ENCODE measurements at regions not wholly inside any gene's neighbourhood (a gene's known extent, or its start where the extent isn't known, plus 50 kb on each side); places are given as distances from the start of the nearest gene placed in this dataset.

DNA sequence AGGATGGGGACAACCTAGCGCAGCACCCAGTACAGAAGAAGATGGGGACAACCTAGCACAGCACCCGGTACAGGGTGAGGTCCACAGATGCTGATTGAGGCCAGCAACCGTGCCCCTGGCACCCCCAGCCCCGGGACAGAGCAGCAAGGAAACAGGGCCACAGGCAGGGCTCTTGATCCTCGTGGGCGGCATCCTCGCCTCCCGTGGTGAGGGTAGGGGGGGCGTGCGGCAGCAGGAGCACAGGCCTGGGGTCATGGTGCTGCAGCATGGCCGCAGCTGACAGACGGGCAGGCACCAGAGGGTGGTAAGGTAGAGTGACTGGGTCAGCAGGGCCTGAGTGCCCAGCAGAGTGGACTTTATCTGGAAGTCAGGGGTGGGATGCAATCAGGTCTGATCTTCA, 89.5 kb downstream of the HMX1 start:
- TF ChIP-seq POLR2AphosphoS5 (IDR thresholded peaks at IDR 0.05; ENCODE audit: insufficient read depth, low read depth, low read length) (no peak), FOS (IDR thresholded peaks at IDR 0.05; ENCODE audit: borderline replicate concordance, insufficient read depth, low read length) (no peak), JUN (IDR thresholded peaks at IDR 0.05; ENCODE audit: borderline replicate concordance, insufficient read depth, insufficient read length, low read depth) (no peak), GATA2 (IDR thresholded peaks at IDR 0.05; ENCODE audit: insufficient read depth, insufficient read length, low read depth, low read length) (no peak), EZH2 (IDR thresholded peaks at IDR 0.05; ENCODE audit: borderline replicate concordance, low read depth, low read length, severe bottlenecking) (no peak)
- TF ChIP-seq, protein P1, sequence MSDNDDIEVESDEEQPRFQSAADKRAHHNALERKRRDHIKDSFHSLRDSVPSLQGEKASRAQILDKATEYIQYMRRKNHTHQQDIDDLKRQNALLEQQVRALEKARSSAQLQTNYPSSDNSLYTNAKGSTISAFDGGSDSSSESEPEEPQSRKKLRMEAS (IDR thresholded peaks at IDR 0.05; ENCODE audit: insufficient read depth, insufficient read length) = no peak
- Histone ChIP-seq H3K27ac (ENCODE audit: insufficient read depth, low read depth, low read length) (no peak overlapping the region), H3K9me1 (replicated peaks; ENCODE audit: control insufficient read depth, extremely low read depth, insufficient read depth, low read length) (no peaks in the 10 kb centered on the region), H3K9ac (replicated peaks; ENCODE audit: extremely low read depth, insufficient read depth, low read length) (no peak overlapping the region), H3K4me3 (replicated peaks in 1 of 3; ENCODE audit: insufficient read depth in 1 of 3, low read depth in 1 of 3, low read length in 3 of 3) (no peak overlapping the region), H3K4me2 (ENCODE audit: insufficient read depth, low read length) (no peak overlapping the region), H3K79me2 (ENCODE audit: control insufficient read depth, insufficient read depth, low read length) (no peaks in the 10 kb centered on the region), H4K20me1 (replicated peaks; ENCODE audit: control insufficient read depth, extremely low read depth, insufficient read depth, low read length) (no peaks in the 10 kb centered on the region), H3K36me3 (ENCODE audit: control insufficient read depth in 2 of 2, extremely low read depth in 1 of 2, insufficient read depth in 2 of 2, low read length in 2 of 2) (no peaks in the 10 kb centered on the region), H3K4me1 (ENCODE audit: control insufficient read depth, extremely low read depth, insufficient read depth, low read length) (no peaks in the 10 kb centered on the region), H3K9me3 (replicated peaks; ENCODE audit: control insufficient read depth, insufficient read depth, low read length) (no peaks in the 10 kb centered on the region), H3K27me3 (ENCODE audit: control insufficient read depth in 2 of 2, insufficient read depth in 2 of 2, low read length in 2 of 2) (no peaks in the 10 kb centered on the region), H2AFZ (ENCODE audit: low read depth, low read length) (no peak overlapping the region)
- dilution Hi-C loops (cut with MboI; ENCODE audit: extremely low pct_ligation_motif_present, low sequenced_read_pairs) = no loop called here
- FAIRE-seq (no peak), DNase-seq (ENCODE audit: low read depth, low spot score) (no peak)
- ChIA-PET CTCF (no interaction called here), POLR2A (no interaction called here)
- BruUV-seq (replicated peaks) = no TSS peak
- intact Hi-C loops (cut with micrococcal nuclease) = no loop called here

DNA sequence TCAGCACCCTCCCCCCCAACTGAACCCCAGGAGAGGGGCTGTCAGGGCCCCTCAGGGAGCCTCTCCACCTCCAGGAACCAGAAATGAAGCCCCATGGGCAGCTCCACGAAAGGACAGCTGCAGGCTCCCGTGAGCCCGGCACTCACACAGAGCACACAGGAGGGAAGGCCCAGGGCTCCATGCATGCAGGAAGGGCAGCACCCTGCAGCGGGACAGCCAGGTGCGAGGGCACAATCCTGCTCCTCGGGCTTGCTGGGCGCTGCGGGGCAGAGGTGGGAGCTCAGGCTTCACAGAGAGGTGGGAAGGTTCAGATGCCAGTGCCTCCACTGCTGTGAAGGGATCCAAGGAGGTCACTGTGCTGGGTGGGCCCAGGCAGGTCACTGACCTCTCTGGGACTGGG, 90.0 kb downstream of the HMX1 start:
- H3K4me2 ChIP-seq (ENCODE audit: insufficient read depth, low read length) = no peak overlapping the region
- H2AFZ ChIP-seq (ENCODE audit: low read depth, low read length) = no peak overlapping the region
- H4K20me1 ChIP-seq (replicated peaks; ENCODE audit: control insufficient read depth, extremely low read depth, insufficient read depth, low read length) = no peaks in the 10 kb centered on the region
- H3K9ac ChIP-seq (replicated peaks; ENCODE audit: extremely low read depth, insufficient read depth, low read length) = no peak overlapping the region
- no peaks in the 10 kb centered on the region for H3K27me3 ChIP-seq (ENCODE audit: control insufficient read depth in 2 of 2, insufficient read depth in 2 of 2, low read length in 2 of 2)
- no peak for FAIRE-seq
- H3K36me3 ChIP-seq (ENCODE audit: control insufficient read depth in 2 of 2, extremely low read depth in 1 of 2, insufficient read depth in 2 of 2, low read length in 2 of 2) = no peaks in the 10 kb centered on the region
- DNase-seq (ENCODE audit: low read depth, low spot score) = no peak
- POLR2A ChIA-PET = no interaction called here
- TF ChIP-seq POLR2AphosphoS5 (IDR thresholded peaks at IDR 0.05; ENCODE audit: insufficient read depth, low read depth, low read length) (no peak), MYC (IDR thresholded peaks at IDR 0.05; ENCODE audit: low read depth, low read length) (no peak), JUN (IDR thresholded peaks at IDR 0.05; ENCODE audit: borderline replicate concordance, insufficient read depth, insufficient read length, low read depth) (no peak), FOS (IDR thresholded peaks at IDR 0.05; ENCODE audit: borderline replicate concordance, insufficient read depth, low read length) (no peak), GATA2 (IDR thresholded peaks at IDR 0.05; ENCODE audit: insufficient read depth, insufficient read length, low read depth, low read length) (no peak), POLR2A (IDR thresholded peaks at IDR 0.05; ENCODE audit: low read depth, low read length) (no peak), EZH2 (IDR thresholded peaks at IDR 0.05; ENCODE audit: borderline replicate concordance, low read depth, low read length, severe bottlenecking) (no peak)
- TF ChIP-seq, protein P2, sequence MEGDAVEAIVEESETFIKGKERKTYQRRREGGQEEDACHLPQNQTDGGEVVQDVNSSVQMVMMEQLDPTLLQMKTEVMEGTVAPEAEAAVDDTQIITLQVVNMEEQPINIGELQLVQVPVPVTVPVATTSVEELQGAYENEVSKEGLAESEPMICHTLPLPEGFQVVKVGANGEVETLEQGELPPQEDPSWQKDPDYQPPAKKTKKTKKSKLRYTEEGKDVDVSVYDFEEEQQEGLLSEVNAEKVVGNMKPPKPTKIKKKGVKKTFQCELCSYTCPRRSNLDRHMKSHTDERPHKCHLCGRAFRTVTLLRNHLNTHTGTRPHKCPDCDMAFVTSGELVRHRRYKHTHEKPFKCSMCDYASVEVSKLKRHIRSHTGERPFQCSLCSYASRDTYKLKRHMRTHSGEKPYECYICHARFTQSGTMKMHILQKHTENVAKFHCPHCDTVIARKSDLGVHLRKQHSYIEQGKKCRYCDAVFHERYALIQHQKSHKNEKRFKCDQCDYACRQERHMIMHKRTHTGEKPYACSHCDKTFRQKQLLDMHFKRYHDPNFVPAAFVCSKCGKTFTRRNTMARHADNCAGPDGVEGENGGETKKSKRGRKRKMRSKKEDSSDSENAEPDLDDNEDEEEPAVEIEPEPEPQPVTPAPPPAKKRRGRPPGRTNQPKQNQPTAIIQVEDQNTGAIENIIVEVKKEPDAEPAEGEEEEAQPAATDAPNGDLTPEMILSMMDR (IDR thresholded peaks at IDR 0.05; ENCODE audit: extremely low read depth in 1 of 2, insufficient read depth in 1 of 2, low read depth in 1 of 2, low read length in 2 of 2) = no peak
- TF ChIP-seq, protein P1 (IDR thresholded peaks at IDR 0.05; ENCODE audit: insufficient read depth, insufficient read length) = no peak
- dilution Hi-C loops (cut with MboI; ENCODE audit: extremely low pct_ligation_motif_present, low sequenced_read_pairs) (no loop called here), intact Hi-C loops (cut with micrococcal nuclease) (no loop called here)
- no peaks in the 10 kb centered on the region for H3K4me1 ChIP-seq (ENCODE audit: control insufficient read depth, extremely low read depth, insufficient read depth, low read length)
- CTCF ChIA-PET = no interaction called here
- H3K4me3 ChIP-seq (replicated peaks in 1 of 3; ENCODE audit: insufficient read depth in 1 of 3, low read depth in 1 of 3, low read length in 3 of 3) = no peak overlapping the region
- no peaks in the 10 kb centered on the region for H3K9me3 ChIP-seq (replicated peaks; ENCODE audit: control insufficient read depth, insufficient read depth, low read length)
- no peaks in the 10 kb centered on the region for H3K9me1 ChIP-seq (replicated peaks; ENCODE audit: control insufficient read depth, extremely low read depth, insufficient read depth, low read length)
- no peak overlapping the region for H3K27ac ChIP-seq (ENCODE audit: insufficient read depth, low read depth, low read length)
- H3K79me2 ChIP-seq (ENCODE audit: control insufficient read depth, insufficient read depth, low read length) = no peaks in the 10 kb centered on the region
- BruUV-seq (replicated peaks) = no TSS peak
